ENCODE measurements at regions not wholly inside any gene's neighbourhood (a gene's known extent, or its start where the extent isn't known, plus 50 kb on each side); places are given as distances from the start of the nearest gene placed in this dataset.

- TF ChIP-seq ZNF202 (tag by site-specific recombination; IDR thresholded peaks at IDR 0.05; ENCODE audit: borderline replicate concordance) (no peak), ZNF157 (tag by site-specific recombination; IDR thresholded peaks at IDR 0.05) (no peak), BCL6B (tag by site-specific recombination; IDR thresholded peaks at IDR 0.05) (no peak), REST (tag by site-specific recombination; IDR thresholded peaks at IDR 0.05) (no peak), RBAK (tag by site-specific recombination; IDR thresholded peaks at IDR 0.05) (no peak), ZBTB21 (tag by site-specific recombination; IDR thresholded peaks at IDR 0.05) (no peak), ZNF114 (tag by site-specific recombination; IDR thresholded peaks at IDR 0.05) (no peak), ZNF560 (tag by site-specific recombination; IDR thresholded peaks at IDR 0.05; ENCODE audit: borderline replicate concordance) (no peak)
- TF ChIP-seq, protein P1, sequence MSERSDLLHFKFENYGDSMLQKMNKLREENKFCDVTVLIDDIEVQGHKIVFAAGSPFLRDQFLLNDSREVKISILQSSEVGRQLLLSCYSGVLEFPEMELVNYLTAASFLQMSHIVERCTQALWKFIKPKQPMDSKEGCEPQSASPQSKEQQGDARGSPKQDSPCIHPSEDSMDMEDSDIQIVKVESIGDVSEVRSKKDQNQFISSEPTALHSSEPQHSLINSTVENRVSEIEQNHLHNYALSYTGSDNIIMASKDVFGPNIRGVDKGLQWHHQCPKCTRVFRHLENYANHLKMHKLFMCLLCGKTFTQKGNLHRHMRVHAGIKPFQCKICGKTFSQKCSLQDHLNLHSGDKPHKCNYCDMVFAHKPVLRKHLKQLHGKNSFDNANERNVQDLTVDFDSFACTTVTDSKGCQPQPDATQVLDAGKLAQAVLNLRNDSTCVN (tag by site-specific recombination; optimal IDR thresholded peaks at IDR 0.05), result no peak
- TF ChIP-seq, protein P2, sequence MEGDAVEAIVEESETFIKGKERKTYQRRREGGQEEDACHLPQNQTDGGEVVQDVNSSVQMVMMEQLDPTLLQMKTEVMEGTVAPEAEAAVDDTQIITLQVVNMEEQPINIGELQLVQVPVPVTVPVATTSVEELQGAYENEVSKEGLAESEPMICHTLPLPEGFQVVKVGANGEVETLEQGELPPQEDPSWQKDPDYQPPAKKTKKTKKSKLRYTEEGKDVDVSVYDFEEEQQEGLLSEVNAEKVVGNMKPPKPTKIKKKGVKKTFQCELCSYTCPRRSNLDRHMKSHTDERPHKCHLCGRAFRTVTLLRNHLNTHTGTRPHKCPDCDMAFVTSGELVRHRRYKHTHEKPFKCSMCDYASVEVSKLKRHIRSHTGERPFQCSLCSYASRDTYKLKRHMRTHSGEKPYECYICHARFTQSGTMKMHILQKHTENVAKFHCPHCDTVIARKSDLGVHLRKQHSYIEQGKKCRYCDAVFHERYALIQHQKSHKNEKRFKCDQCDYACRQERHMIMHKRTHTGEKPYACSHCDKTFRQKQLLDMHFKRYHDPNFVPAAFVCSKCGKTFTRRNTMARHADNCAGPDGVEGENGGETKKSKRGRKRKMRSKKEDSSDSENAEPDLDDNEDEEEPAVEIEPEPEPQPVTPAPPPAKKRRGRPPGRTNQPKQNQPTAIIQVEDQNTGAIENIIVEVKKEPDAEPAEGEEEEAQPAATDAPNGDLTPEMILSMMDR (tag by site-specific recombination; IDR thresholded peaks at IDR 0.05), result no peak
- TF ChIP-seq, protein P3, sequence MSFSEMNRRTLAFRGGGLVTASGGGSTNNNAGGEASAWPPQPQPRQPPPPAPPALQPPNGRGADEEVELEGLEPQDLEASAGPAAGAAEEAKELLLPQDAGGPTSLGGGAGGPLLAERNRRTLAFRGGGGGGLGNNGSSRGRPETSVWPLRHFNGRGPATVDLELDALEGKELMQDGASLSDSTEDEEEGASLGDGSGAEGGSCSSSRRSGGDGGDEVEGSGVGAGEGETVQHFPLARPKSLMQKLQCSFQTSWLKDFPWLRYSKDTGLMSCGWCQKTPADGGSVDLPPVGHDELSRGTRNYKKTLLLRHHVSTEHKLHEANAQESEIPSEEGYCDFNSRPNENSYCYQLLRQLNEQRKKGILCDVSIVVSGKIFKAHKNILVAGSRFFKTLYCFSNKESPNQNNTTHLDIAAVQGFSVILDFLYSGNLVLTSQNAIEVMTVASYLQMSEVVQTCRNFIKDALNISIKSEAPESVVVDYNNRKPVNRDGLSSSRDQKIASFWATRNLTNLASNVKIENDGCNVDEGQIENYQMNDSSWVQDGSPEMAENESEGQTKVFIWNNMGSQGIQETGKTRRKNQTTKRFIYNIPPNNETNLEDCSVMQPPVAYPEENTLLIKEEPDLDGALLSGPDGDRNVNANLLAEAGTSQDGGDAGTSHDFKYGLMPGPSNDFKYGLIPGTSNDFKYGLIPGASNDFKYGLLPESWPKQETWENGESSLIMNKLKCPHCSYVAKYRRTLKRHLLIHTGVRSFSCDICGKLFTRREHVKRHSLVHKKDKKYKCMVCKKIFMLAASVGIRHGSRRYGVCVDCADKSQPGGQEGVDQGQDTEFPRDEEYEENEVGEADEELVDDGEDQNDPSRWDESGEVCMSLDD (tag by site-specific recombination; IDR thresholded peaks at IDR 0.05), result no peak
- TF ChIP-seq, protein P4, sequence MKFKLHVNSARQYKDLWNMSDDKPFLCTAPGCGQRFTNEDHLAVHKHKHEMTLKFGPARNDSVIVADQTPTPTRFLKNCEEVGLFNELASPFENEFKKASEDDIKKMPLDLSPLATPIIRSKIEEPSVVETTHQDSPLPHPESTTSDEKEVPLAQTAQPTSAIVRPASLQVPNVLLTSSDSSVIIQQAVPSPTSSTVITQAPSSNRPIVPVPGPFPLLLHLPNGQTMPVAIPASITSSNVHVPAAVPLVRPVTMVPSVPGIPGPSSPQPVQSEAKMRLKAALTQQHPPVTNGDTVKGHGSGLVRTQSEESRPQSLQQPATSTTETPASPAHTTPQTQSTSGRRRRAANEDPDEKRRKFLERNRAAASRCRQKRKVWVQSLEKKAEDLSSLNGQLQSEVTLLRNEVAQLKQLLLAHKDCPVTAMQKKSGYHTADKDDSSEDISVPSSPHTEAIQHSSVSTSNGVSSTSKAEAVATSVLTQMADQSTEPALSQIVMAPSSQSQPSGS (tag by site-specific recombination; IDR thresholded peaks at IDR 0.05; ENCODE audit: low read depth), result no peak
- TF ChIP-seq, protein P5, sequence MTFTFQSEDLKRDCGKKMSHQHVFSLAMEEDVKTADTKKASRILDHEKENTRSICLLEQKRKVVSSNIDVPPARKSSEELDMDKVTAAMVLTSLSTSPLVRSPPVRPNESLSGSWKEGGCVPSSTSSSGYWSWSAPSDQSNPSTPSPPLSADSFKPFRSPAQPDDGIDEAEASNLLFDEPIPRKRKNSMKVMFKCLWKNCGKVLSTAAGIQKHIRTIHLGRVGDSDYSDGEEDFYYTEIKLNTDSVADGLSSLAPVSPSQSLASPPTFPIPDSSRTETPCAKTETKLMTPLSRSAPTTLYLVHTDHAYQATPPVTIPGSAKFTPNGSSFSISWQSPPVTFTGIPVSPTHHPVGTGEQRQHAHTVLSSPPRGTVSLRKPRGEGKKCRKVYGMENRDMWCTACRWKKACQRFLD (tag by site-specific recombination; IDR thresholded peaks at IDR 0.05), result no peak
These were observed 369.4 kb downstream of the TXNL1 start for GRCh38 chr18:56268952-56269351.
